A549 (cell line): ENCODE measurements at regions not wholly inside any gene's neighbourhood (a gene's known extent, or its start where the extent isn't known, plus 50 kb on each side); places are given as distances from the start of the nearest gene placed in this dataset.

Experiments used
- BHLHE40 ChIP-seq: IDR thresholded peaks from 2 replicates; pipeline ENCODE4 v1.6.1; 2012; ENCODE audit warnings: low read depth, low read length, inconsistent platforms
- EP300 ChIP-seq, 2 experiments: fragments of >200 bp; sonication (Bioruptor Twin); formaldehyde crosslinking; IDR thresholded peaks; 2 replicates in 1 of 2; 3 replicates in 1 of 2; pipeline ENCODE4 v1.6.1; 2016 to 2017
- JUNB ChIP-seq: fragments of >200 bp; sonication (Bioruptor Twin); formaldehyde crosslinking; IDR thresholded peaks from 2 replicates; pipeline ENCODE4 v1.6.1; 2016
- POLR2A ChIP-seq: IDR thresholded peaks from 2 replicates; pipeline ENCODE4 v1.6.1; 2012; ENCODE audit warnings: mild to moderate bottlenecking, low read length
- RCOR1 ChIP-seq: fragments of 150-350 bp; IDR thresholded peaks from 2 replicates; pipeline ENCODE4 v1.6.1; 2014; ENCODE audit warnings: antibody characterized with exemption, low read length, low read depth
- TP53 ChIP-seq: fragments of 250-450 bp; sonication (Bioruptor Pico); IDR thresholded peaks from 2 replicates; pipeline ENCODE4 v1.5.0; 2021; ENCODE audit warnings: mild to moderate bottlenecking, moderate library complexity
- TF ChIP-seq, protein P1 (sequence below): fragments of >200 bp; sonication (Bioruptor Twin); formaldehyde crosslinking; IDR thresholded peaks from 3 replicates; pipeline ENCODE4 v1.5.1; 2016

DNA sequence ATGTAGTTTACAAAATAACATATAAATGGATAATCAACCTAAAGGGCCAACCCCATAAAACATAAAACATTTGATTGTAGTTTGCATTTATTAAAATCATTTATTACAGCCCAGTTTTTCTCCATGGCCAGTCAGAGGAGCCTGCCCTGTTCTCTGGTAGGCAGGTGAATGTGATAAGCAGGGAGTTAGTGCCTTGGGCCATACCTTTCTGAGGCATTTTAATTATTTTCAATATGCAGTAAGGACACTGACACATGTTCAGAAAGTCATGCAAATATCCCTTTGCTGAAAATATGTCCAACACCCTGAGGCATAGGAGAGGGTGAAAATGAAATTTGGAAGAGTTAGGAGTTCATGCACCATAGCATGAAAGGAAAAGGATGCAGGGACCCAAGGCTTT lies 242.6 kb upstream of the EDNRB start:
- TF ChIP-seq EP300 (IDR thresholded peaks at IDR 0.05) (no peak), TP53 (CRISPR knock-in tag) (no peak), JUNB (no peak), BHLHE40 (no peak), POLR2A (no peak), RCOR1 (no peak)
- TF ChIP-seq, protein P1, sequence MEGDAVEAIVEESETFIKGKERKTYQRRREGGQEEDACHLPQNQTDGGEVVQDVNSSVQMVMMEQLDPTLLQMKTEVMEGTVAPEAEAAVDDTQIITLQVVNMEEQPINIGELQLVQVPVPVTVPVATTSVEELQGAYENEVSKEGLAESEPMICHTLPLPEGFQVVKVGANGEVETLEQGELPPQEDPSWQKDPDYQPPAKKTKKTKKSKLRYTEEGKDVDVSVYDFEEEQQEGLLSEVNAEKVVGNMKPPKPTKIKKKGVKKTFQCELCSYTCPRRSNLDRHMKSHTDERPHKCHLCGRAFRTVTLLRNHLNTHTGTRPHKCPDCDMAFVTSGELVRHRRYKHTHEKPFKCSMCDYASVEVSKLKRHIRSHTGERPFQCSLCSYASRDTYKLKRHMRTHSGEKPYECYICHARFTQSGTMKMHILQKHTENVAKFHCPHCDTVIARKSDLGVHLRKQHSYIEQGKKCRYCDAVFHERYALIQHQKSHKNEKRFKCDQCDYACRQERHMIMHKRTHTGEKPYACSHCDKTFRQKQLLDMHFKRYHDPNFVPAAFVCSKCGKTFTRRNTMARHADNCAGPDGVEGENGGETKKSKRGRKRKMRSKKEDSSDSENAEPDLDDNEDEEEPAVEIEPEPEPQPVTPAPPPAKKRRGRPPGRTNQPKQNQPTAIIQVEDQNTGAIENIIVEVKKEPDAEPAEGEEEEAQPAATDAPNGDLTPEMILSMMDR: no peak
